ENCODE measurements at regions not wholly inside any gene's neighbourhood (a gene's known extent, or its start where the extent isn't known, plus 50 kb on each side); places are given as distances from the start of the nearest gene placed in this dataset.

DNA sequence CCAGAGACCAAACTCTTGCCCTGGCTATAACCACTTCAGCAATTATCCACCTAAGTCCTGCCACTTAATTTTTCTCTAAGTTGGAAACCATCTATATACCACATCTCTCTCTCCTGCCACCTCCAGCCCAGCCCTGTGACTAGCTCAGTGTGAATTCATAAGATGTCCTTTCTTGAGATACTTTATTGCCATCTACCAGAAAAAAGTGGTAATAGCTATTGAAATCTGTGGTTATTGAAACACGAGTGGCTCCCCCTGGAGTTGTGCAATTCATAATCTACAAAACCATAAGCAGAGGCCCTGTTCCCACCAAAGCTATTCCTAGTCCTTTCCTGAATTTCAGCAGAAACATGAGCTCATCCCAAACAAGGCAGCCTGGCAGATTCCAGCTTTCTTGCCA lies 324.0 kb downstream of the TXNL1 start:
- TF ChIP-seq CTCF (IDR thresholded peaks at IDR 0.05) (no peak), POLR2A (IDR thresholded peaks at IDR 0.05) (no peak)
